ENCODE measurements at regions not wholly inside any gene's neighbourhood (a gene's known extent, or its start where the extent isn't known, plus 50 kb on each side); places are given as distances from the start of the nearest gene placed in this dataset.

- no peak for TF ChIP-seq CTCF (IDR thresholded peaks at IDR 0.05; ENCODE audit: partially characterized antibody, unreplicated experiment)
- Mint-ChIP-seq H3K9me3 (ENCODE audit: unreplicated experiment) (no peaks in the 10 kb centered on the region), H3K36me3 (ENCODE audit: unreplicated experiment) (no peaks in the 10 kb centered on the region), H3K27me3 (ENCODE audit: unreplicated experiment) (no peaks in the 10 kb centered on the region), H3K4me1 (ENCODE audit: low read depth, unreplicated experiment) (no peaks in the 10 kb centered on the region), H3K4me3 (ENCODE audit: unreplicated experiment) (no peak overlapping the region), H3K27ac (ENCODE audit: unreplicated experiment) (no peak overlapping the region)
- no peak for DNase-seq
Measured at GRCh38 chr6:15113587-15113986, 132.3 kb upstream of the JARID2 start.

GRCh38 chr6:15114061-15114460 lies 131.8 kb upstream of the JARID2 start:
- Mint-ChIP-seq H3K36me3 (ENCODE audit: unreplicated experiment) (no peaks in the 10 kb centered on the region), H3K27me3 (ENCODE audit: unreplicated experiment) (no peaks in the 10 kb centered on the region), H3K4me1 (ENCODE audit: low read depth, unreplicated experiment) (no peaks in the 10 kb centered on the region), H3K9me3 (ENCODE audit: unreplicated experiment) (no peaks in the 10 kb centered on the region), H3K27ac (ENCODE audit: unreplicated experiment) (no peak overlapping the region), H3K4me3 (ENCODE audit: unreplicated experiment) (no peak overlapping the region)
- no peak for DNase-seq
- no peak for TF ChIP-seq CTCF (IDR thresholded peaks at IDR 0.05; ENCODE audit: partially characterized antibody, unreplicated experiment)

GRCh38 chr6:15116889-15117288 lies 129.0 kb upstream of the JARID2 start:
- Mint-ChIP-seq H3K27me3 (ENCODE audit: unreplicated experiment) (no peaks in the 10 kb centered on the region), H3K4me1 (ENCODE audit: low read depth, unreplicated experiment) (no peaks in the 10 kb centered on the region), H3K9me3 (ENCODE audit: unreplicated experiment) (no peaks in the 10 kb centered on the region), H3K36me3 (ENCODE audit: unreplicated experiment) (no peaks in the 10 kb centered on the region), H3K27ac (ENCODE audit: unreplicated experiment) (no peak overlapping the region), H3K4me3 (ENCODE audit: unreplicated experiment) (no peak overlapping the region)
- no peak for DNase-seq
- no peak for TF ChIP-seq CTCF (IDR thresholded peaks at IDR 0.05; ENCODE audit: partially characterized antibody, unreplicated experiment)

- Mint-ChIP-seq H3K4me1 (ENCODE audit: low read depth, unreplicated experiment) (no peaks in the 10 kb centered on the region), H3K4me3 (ENCODE audit: unreplicated experiment) (no peak overlapping the region), H3K27me3 (ENCODE audit: unreplicated experiment) (no peaks in the 10 kb centered on the region), H3K9me3 (ENCODE audit: unreplicated experiment) (peaks cover under 1% of the 10 kb centered on the region), H3K27ac (ENCODE audit: unreplicated experiment) (no peak overlapping the region), H3K36me3 (ENCODE audit: unreplicated experiment) (no peaks in the 10 kb centered on the region)
- no peak for TF ChIP-seq CTCF (IDR thresholded peaks at IDR 0.05; ENCODE audit: partially characterized antibody, unreplicated experiment)
- DNase-seq, result no peak
Measured at GRCh38 chr6:15121443-15121842, 124.4 kb upstream of the JARID2 start.

GRCh38 chr6:15121977-15122550 lies 123.8 kb upstream of the JARID2 start:
- Mint-ChIP-seq H3K36me3 (ENCODE audit: unreplicated experiment) (no peaks in the 10 kb centered on the region), H3K27me3 (ENCODE audit: unreplicated experiment) (no peaks in the 10 kb centered on the region), H3K27ac (ENCODE audit: unreplicated experiment) (no peak overlapping the region), H3K9me3 (ENCODE audit: unreplicated experiment) (peaks cover 2% of the 10 kb centered on the region), H3K4me3 (ENCODE audit: unreplicated experiment) (no peak overlapping the region), H3K4me1 (ENCODE audit: low read depth, unreplicated experiment) (no peaks in the 10 kb centered on the region)
- no peak for DNase-seq
- TF ChIP-seq CTCF (IDR thresholded peaks at IDR 0.05; ENCODE audit: partially characterized antibody, unreplicated experiment), result no peak

Data from glutamatergic neuron (in vitro differentiated cells).